ENCODE measurements at regions not wholly inside any gene's neighbourhood (a gene's known extent, or its start where the extent isn't known, plus 50 kb on each side); places are given as distances from the start of the nearest gene placed in this dataset.
A peak's percentile ranks its signal among the peaks of the same experiment; 100 is the strongest.

- peaks cover 0 to 8% (median 0%) of the 10 kb centered on the region in 3 experiments for H3K27me3 ChIP-seq (ENCODE audit: control insufficient read depth in 3 of 3, insufficient read depth in 3 of 3, low read depth in 1 of 3, low read length in 3 of 3)
- H3K27ac ChIP-seq (replicated peaks; ENCODE audit: low read length), result no peak overlapping the region
- no peak for DNase-seq (ENCODE audit: low spot score)
- no peak overlapping the region for H3K4me3 ChIP-seq (ENCODE audit: low read length in 2 of 2)
- peaks cover 2 to 6% of the 10 kb centered on the region in 2 donors for H3K4me1 ChIP-seq (ENCODE audit: control insufficient read depth in 2 of 2, insufficient read depth in 1 of 2, low read depth in 1 of 2, low read length in 2 of 2)
- H4K8ac ChIP-seq (ENCODE audit: low read depth, low read length), result no peak overlapping the region
- H3K36me3 ChIP-seq (replicated peaks in 1 of 2; ENCODE audit: control insufficient read depth in 2 of 2, insufficient read depth in 2 of 2, low read length in 2 of 2), result no peaks in the 10 kb centered on the region
- H3K79me1 ChIP-seq (ENCODE audit: low read depth, low read length), result no peaks in the 10 kb centered on the region
- no peak overlapping the region for H2BK12ac ChIP-seq (ENCODE audit: low read length)
- no peak overlapping the region for H3K14ac ChIP-seq (ENCODE audit: low read length)
- H3K4me2 ChIP-seq (ENCODE audit: insufficient read depth, low read length, poor library complexity, severe bottlenecking), result no peak overlapping the region
- H2AFZ ChIP-seq (ENCODE audit: low read length), result no peak overlapping the region
- no CpG with 5 or more reads among the region's 6 CpGs for WGBS, 2 donors (ENCODE audit: extremely low coverage in 2 of 2, insufficient read length in 2 of 2, insufficient replicate concordance in 1 of 2)
- no peak overlapping the region for H3K23ac ChIP-seq (ENCODE audit: low read depth, low read length, poor library complexity)
- no peaks in the 10 kb centered on the region for H3K9me3 ChIP-seq (replicated peaks in 1 of 2; ENCODE audit: control insufficient read depth in 2 of 2, insufficient read depth in 1 of 2, low read depth in 1 of 2, low read length in 2 of 2)
- no peak overlapping the region for H3K4ac ChIP-seq (ENCODE audit: low read length)
- H3K9ac ChIP-seq (ENCODE audit: low read depth, low read length, poor library complexity), result no peak overlapping the region
- no peak overlapping the region for H3K18ac ChIP-seq (ENCODE audit: low read length)
- H2AK5ac ChIP-seq (ENCODE audit: low read depth, low read length), result no peak overlapping the region
- H2BK120ac ChIP-seq (ENCODE audit: low read depth, low read length), result no peak overlapping the region
- H2BK15ac ChIP-seq (ENCODE audit: low read length), result no peak overlapping the region
- H2BK5ac ChIP-seq (ENCODE audit: low read length), result no peak overlapping the region
- H4K91ac ChIP-seq (ENCODE audit: low read depth, low read length, poor library complexity), result no peak overlapping the region
Observed at GRCh38 chr15:96737408-96737807, 406.9 kb downstream of the NR2F2 start.

GRCh38 chr15:96746665-96747064, 416.2 kb downstream of the NR2F2 start:
- peak; percentile 88 for DNase-seq (ENCODE audit: low spot score)
- Histone ChIP-seq H3K4me3 (ENCODE audit: low read length in 2 of 2) (no peak overlapping the region), H4K8ac (ENCODE audit: low read depth, low read length) (no peak overlapping the region)

GRCh38 chr15:96747291-96747690, 416.8 kb downstream of the NR2F2 start:
- Histone ChIP-seq H3K9me3 (replicated peaks in 1 of 2; ENCODE audit: control insufficient read depth in 2 of 2, insufficient read depth in 1 of 2, low read depth in 1 of 2, low read length in 2 of 2) (no peaks in the 10 kb centered on the region), H3K9ac (ENCODE audit: low read depth, low read length, poor library complexity) (no peak overlapping the region), H3K18ac (ENCODE audit: low read length) (no peak overlapping the region), H2AK5ac (ENCODE audit: low read depth, low read length) (no peak overlapping the region), H3K4me2 (ENCODE audit: insufficient read depth, low read length, poor library complexity, severe bottlenecking) (no peak overlapping the region), H3K14ac (ENCODE audit: low read length) (no peak overlapping the region), H4K8ac (ENCODE audit: low read depth, low read length) (no peak overlapping the region), H2BK120ac (ENCODE audit: low read depth, low read length) (no peak overlapping the region), H2AFZ (ENCODE audit: low read length) (no peak overlapping the region), H2BK12ac (ENCODE audit: low read length) (no peak overlapping the region), H4K91ac (ENCODE audit: low read depth, low read length, poor library complexity) (no peak overlapping the region), H2BK15ac (ENCODE audit: low read length) (no peak overlapping the region), H3K27me3 (ENCODE audit: control insufficient read depth in 3 of 3, insufficient read depth in 3 of 3, low read depth in 1 of 3, low read length in 3 of 3) (peaks cover 0 to 22% (median 2%) of the 10 kb centered on the region in 3 experiments), H3K27ac (replicated peaks; ENCODE audit: low read length) (peak overlapping the region; percentile 90), H3K36me3 (replicated peaks in 1 of 2; ENCODE audit: control insufficient read depth in 2 of 2, insufficient read depth in 2 of 2, low read length in 2 of 2) (no peaks in the 10 kb centered on the region), H2BK5ac (ENCODE audit: low read length) (no peak overlapping the region), H3K4me3 (ENCODE audit: low read length in 2 of 2) (no peak overlapping the region), H3K4me1 (ENCODE audit: control insufficient read depth in 2 of 2, insufficient read depth in 1 of 2, low read depth in 1 of 2, low read length in 2 of 2) (peaks cover 11 to 12% of the 10 kb centered on the region in 2 donors), H3K4ac (ENCODE audit: low read length) (no peak overlapping the region), H3K79me1 (ENCODE audit: low read depth, low read length) (no peaks in the 10 kb centered on the region), H3K23ac (ENCODE audit: low read depth, low read length, poor library complexity) (no peak overlapping the region)
- peak; percentile 24 for DNase-seq (ENCODE audit: low spot score)
- no CpG with 5 or more reads among the region's 4 CpGs for WGBS, 2 donors (ENCODE audit: extremely low coverage in 2 of 2, insufficient read length in 2 of 2, insufficient replicate concordance in 1 of 2)

More at GRCh38 chr15:96746665-96747064, 416.2 kb downstream of the NR2F2 start:
- H2BK15ac ChIP-seq (ENCODE audit: low read length), result no peak overlapping the region
- H3K9ac ChIP-seq (ENCODE audit: low read depth, low read length, poor library complexity), result no peak overlapping the region
- H3K4me2 ChIP-seq (ENCODE audit: insufficient read depth, low read length, poor library complexity, severe bottlenecking), result no peak overlapping the region
- no peaks in the 10 kb centered on the region for H3K79me1 ChIP-seq (ENCODE audit: low read depth, low read length)
- H3K27me3 ChIP-seq (ENCODE audit: control insufficient read depth in 3 of 3, insufficient read depth in 3 of 3, low read depth in 1 of 3, low read length in 3 of 3), result peaks cover 0 to 29% (median 2%) of the 10 kb centered on the region in 3 experiments
- H2BK5ac ChIP-seq (ENCODE audit: low read length), result no peak overlapping the region
- H4K91ac ChIP-seq (ENCODE audit: low read depth, low read length, poor library complexity), result no peak overlapping the region
- no peak overlapping the region for H3K4ac ChIP-seq (ENCODE audit: low read length)
- peaks cover 11 to 14% of the 10 kb centered on the region in 2 donors for H3K4me1 ChIP-seq (ENCODE audit: control insufficient read depth in 2 of 2, insufficient read depth in 1 of 2, low read depth in 1 of 2, low read length in 2 of 2)
- no peaks in the 10 kb centered on the region for H3K9me3 ChIP-seq (replicated peaks in 1 of 2; ENCODE audit: control insufficient read depth in 2 of 2, insufficient read depth in 1 of 2, low read depth in 1 of 2, low read length in 2 of 2)
- H3K14ac ChIP-seq (ENCODE audit: low read length), result no peak overlapping the region
- no peak overlapping the region for H3K18ac ChIP-seq (ENCODE audit: low read length)
- H2BK120ac ChIP-seq (ENCODE audit: low read depth, low read length), result no peak overlapping the region
- no CpG with 5 or more reads among the region's 4 CpGs for WGBS, 2 donors (ENCODE audit: extremely low coverage in 2 of 2, insufficient read length in 2 of 2, insufficient replicate concordance in 1 of 2)
- H2BK12ac ChIP-seq (ENCODE audit: low read length), result no peak overlapping the region
- H3K27ac ChIP-seq (replicated peaks; ENCODE audit: low read length), result peak overlapping the region; percentile 90
- no peaks in the 10 kb centered on the region for H3K36me3 ChIP-seq (replicated peaks in 1 of 2; ENCODE audit: control insufficient read depth in 2 of 2, insufficient read depth in 2 of 2, low read length in 2 of 2)
- H2AK5ac ChIP-seq (ENCODE audit: low read depth, low read length), result no peak overlapping the region
- H3K23ac ChIP-seq (ENCODE audit: low read depth, low read length, poor library complexity), result no peak overlapping the region
- peak overlapping the region; percentile 34 for H2AFZ ChIP-seq (ENCODE audit: low read length)

GRCh38 chr15:96750361-96750760, 419.9 kb downstream of the NR2F2 start:
- no CpG with 5 or more reads among the region's 3 CpGs for WGBS, 2 donors (ENCODE audit: extremely low coverage in 2 of 2, insufficient read length in 2 of 2, insufficient replicate concordance in 1 of 2)
- H2BK5ac ChIP-seq (ENCODE audit: low read length), result no peak overlapping the region
- no peak overlapping the region for H3K4ac ChIP-seq (ENCODE audit: low read length)

More at GRCh38 chr15:96750361-96750760, 419.9 kb downstream of the NR2F2 start:
- no peak overlapping the region for H2BK12ac ChIP-seq (ENCODE audit: low read length)
- H3K23ac ChIP-seq (ENCODE audit: low read depth, low read length, poor library complexity), result no peak overlapping the region
- H3K27me3 ChIP-seq (ENCODE audit: control insufficient read depth in 3 of 3, insufficient read depth in 3 of 3, low read depth in 1 of 3, low read length in 3 of 3), result peaks cover 0 to 9% (median 0%) of the 10 kb centered on the region in 3 experiments
- H4K8ac ChIP-seq (ENCODE audit: low read depth, low read length), result no peak overlapping the region
- H3K14ac ChIP-seq (ENCODE audit: low read length), result no peak overlapping the region
- H3K36me3 ChIP-seq (replicated peaks in 1 of 2; ENCODE audit: control insufficient read depth in 2 of 2, insufficient read depth in 2 of 2, low read length in 2 of 2), result no peaks in the 10 kb centered on the region
- H2BK15ac ChIP-seq (ENCODE audit: low read length), result no peak overlapping the region
- H3K4me2 ChIP-seq (ENCODE audit: insufficient read depth, low read length, poor library complexity, severe bottlenecking), result no peak overlapping the region
- H2AFZ ChIP-seq (ENCODE audit: low read length), result no peak overlapping the region
- H3K9me3 ChIP-seq (replicated peaks in 1 of 2; ENCODE audit: control insufficient read depth in 2 of 2, insufficient read depth in 1 of 2, low read depth in 1 of 2, low read length in 2 of 2), result no peaks in the 10 kb centered on the region
- H3K4me1 ChIP-seq (ENCODE audit: control insufficient read depth in 2 of 2, insufficient read depth in 1 of 2, low read depth in 1 of 2, low read length in 2 of 2), result peaks cover 9 to 11% of the 10 kb centered on the region in 2 donors
- no peak overlapping the region for H4K91ac ChIP-seq (ENCODE audit: low read depth, low read length, poor library complexity)
- H3K4me3 ChIP-seq (ENCODE audit: low read length in 2 of 2), result no peak overlapping the region
- no peak overlapping the region for H2AK5ac ChIP-seq (ENCODE audit: low read depth, low read length)
- H3K79me1 ChIP-seq (ENCODE audit: low read depth, low read length), result no peaks in the 10 kb centered on the region
- H3K27ac ChIP-seq (replicated peaks; ENCODE audit: low read length), result no peak overlapping the region
- no peak overlapping the region for H3K9ac ChIP-seq (ENCODE audit: low read depth, low read length, poor library complexity)
- DNase-seq (ENCODE audit: low spot score), result no peak
- no peak overlapping the region for H3K18ac ChIP-seq (ENCODE audit: low read length)
- H2BK120ac ChIP-seq (ENCODE audit: low read depth, low read length), result no peak overlapping the region
